ENCODE measurements at regions not wholly inside any gene's neighbourhood (a gene's known extent, or its start where the extent isn't known, plus 50 kb on each side); places are given as distances from the start of the nearest gene placed in this dataset.

DNA sequence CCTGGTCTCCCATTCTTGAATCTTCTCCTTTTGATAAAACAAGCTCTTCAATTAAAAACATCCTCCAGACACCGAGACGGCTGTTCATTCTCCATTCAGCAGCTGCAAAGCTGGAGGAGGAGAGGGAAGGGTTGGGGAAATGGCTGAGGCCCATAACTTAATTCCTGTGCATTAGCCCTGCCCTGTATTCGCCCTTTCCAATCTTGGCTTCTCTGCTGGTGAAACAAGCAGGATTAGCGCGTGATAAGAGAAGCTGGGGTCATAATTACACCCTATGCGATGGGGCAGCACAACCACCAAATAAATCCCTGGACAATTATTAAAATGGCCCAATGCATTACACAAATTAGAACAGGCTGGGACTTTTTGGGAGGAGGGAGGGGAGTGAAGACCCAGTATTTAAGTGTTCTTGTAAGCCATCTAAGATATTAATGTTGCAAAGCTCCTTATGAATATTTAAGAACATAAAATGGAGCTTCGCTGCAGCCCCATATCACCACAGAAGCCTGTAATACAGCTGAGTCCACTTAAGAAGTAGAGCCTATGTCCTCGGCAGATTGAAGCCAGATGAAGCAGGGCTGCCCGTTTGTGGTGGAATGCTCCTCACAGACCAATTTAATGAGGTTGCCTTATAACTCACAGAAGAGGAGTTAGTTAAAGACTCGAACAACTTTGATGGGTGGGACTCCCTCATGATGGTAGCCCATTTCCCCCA is 176.6 kb upstream of the SKOR2 start:
- ATAC-seq (ENCODE audit: low read depth), result no peak

More for the DNA sequence above, 176.6 kb upstream of the SKOR2 start:
- no peak overlapping the region for H2AFZ ChIP-seq (replicated peaks; ENCODE audit: low read length, poor library complexity)
- no peak overlapping the region for H2AK5ac ChIP-seq (ENCODE audit: low read depth, low read length)
- no peaks in the 10 kb centered on the region for H3K4me1 ChIP-seq (ENCODE audit: control insufficient read depth, insufficient read depth, low read length)
- no peak overlapping the region for H3K9ac ChIP-seq (ENCODE audit: low read depth, low read length)
- intact Hi-C loops (cut with micrococcal nuclease) (no loop called here), in situ Hi-C loops (cut with MboI; ENCODE audit: low sequenced_read_pairs) (no loop called here), dilution Hi-C loops (cut with HindIII; ENCODE audit: low sequenced_read_pairs, unreplicated experiment) (no loop called here)
- no peak overlapping the region for H4K5ac ChIP-seq (ENCODE audit: low read depth, low read length)
- no peak overlapping the region for H3K14ac ChIP-seq (replicated peaks; ENCODE audit: low read depth, low read length)
- H3K4me2 ChIP-seq (ENCODE audit: low read depth, low read length), result no peak overlapping the region
- DNase-seq, result no peak
- no peak overlapping the region for H3K23ac ChIP-seq (ENCODE audit: low read depth, low read length)
- no TSS peak for BruUV-seq (replicated peaks)
- CTCF ChIA-PET, result no interaction called here
- no peak overlapping the region for H3K56ac ChIP-seq (ENCODE audit: extremely low read depth, insufficient read depth, low read length)
- H2BK20ac ChIP-seq (ENCODE audit: low read depth, low read length), result no peak overlapping the region
- no peak overlapping the region for H4K8ac ChIP-seq (ENCODE audit: low read depth in 2 of 2, low read length in 2 of 2)
- TF ChIP-seq MXI1 (IDR thresholded peaks at IDR 0.05; ENCODE audit: borderline replicate concordance, low read depth, low read length) (no peak), RAD21 (IDR thresholded peaks at IDR 0.05; ENCODE audit: low read length) (no peak), NFE2L2 (IDR thresholded peaks at IDR 0.05; ENCODE audit: low read depth, low read length) (no peak), CHD1 (IDR thresholded peaks at IDR 0.05; ENCODE audit: low read depth, low read length) (no peak), MAFK (IDR thresholded peaks at IDR 0.05; ENCODE audit: low read depth, low read length) (no peak), BHLHE40 (IDR thresholded peaks at IDR 0.05; ENCODE audit: low read depth, low read length) (no peak), RCOR1 (IDR thresholded peaks at IDR 0.05; ENCODE audit: insufficient replicate concordance, low read length) (no peak)
- TF ChIP-seq, protein P1, sequence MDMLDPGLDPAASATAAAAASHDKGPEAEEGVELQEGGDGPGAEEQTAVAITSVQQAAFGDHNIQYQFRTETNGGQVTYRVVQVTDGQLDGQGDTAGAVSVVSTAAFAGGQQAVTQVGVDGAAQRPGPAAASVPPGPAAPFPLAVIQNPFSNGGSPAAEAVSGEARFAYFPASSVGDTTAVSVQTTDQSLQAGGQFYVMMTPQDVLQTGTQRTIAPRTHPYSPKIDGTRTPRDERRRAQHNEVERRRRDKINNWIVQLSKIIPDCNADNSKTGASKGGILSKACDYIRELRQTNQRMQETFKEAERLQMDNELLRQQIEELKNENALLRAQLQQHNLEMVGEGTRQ (IDR thresholded peaks at IDR 0.05; ENCODE audit: low read depth, low read length), result no peak
- H4K20me1 ChIP-seq (ENCODE audit: insufficient read depth, low read length), result no peaks in the 10 kb centered on the region
- H3K27me3 ChIP-seq (ENCODE audit: control insufficient read depth, insufficient read depth, low read length), result no peaks in the 10 kb centered on the region
- no peak overlapping the region for H2BK5ac ChIP-seq (ENCODE audit: low read depth, low read length, poor library complexity, severe bottlenecking)
- no peak overlapping the region for H2AK9ac ChIP-seq (replicated peaks; ENCODE audit: low read depth, low read length, poor library complexity)
- POLR2A ChIA-PET (ENCODE audit: unreplicated experiment), result no interaction called here
- H2BK120ac ChIP-seq (ENCODE audit: low read depth, low read length), result no peak overlapping the region
- H3K4ac ChIP-seq (ENCODE audit: low read depth, low read length), result no peak overlapping the region
- H3K9me3 ChIP-seq (ENCODE audit: control insufficient read depth, insufficient read depth, low read length), result peaks cover 1% of the 10 kb centered on the region; the same call in 1 of the 2 replicates
- H3K27ac ChIP-seq (ENCODE audit: insufficient read depth, low read length), result no peak overlapping the region
- no peaks in the 10 kb centered on the region for H3K9me1 ChIP-seq (ENCODE audit: insufficient read depth, low read length)
- no CpG with 5 or more reads among the region's 10 CpGs for WGBS, 2 experiments (ENCODE audit: extremely low coverage in 2 of 2, insufficient read length in 1 of 2)
- H4K91ac ChIP-seq (ENCODE audit: insufficient read depth, low read depth, low read length), result no peak overlapping the region
- no peaks in the 10 kb centered on the region for H3K36me3 ChIP-seq (ENCODE audit: control insufficient read depth, insufficient read depth, low read length)
- no peak overlapping the region for H3K4me3 ChIP-seq (ENCODE audit: insufficient read depth, low read depth, low read length)
- no peaks in the 10 kb centered on the region for H3K79me1 ChIP-seq (ENCODE audit: low read depth in 1 of 2, low read length in 2 of 2)
- no peak overlapping the region for H2BK15ac ChIP-seq (ENCODE audit: low read depth, low read length)
- no peak overlapping the region for H3K18ac ChIP-seq (ENCODE audit: low read depth, low read length)
